ENCODE measurements at regions not wholly inside any gene's neighbourhood (a gene's known extent, or its start where the extent isn't known, plus 50 kb on each side); places are given as distances from the start of the nearest gene placed in this dataset.

DNA sequence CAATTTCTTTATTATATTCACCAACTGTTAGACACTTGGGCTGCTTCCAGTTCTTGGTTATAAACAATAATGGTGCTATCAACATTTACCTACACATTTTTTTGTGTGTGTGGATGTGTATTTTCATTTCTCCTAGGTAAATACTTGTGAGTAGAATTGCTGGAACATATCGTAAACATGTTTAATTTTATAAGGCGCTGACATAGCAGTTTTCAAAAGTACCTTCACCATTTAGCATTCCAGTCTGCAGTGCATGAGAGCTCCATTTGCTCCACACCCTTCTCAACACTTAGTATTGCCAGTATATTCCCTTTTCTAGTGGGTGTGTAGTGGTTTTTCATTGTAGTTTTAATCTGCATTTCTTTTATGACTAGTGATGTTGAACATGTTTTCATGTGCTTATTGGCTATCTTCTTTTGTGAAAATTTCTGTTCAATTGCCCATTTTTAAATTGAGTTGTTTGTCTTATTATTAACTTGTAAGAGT is 59.6 kb upstream of the FAM204A start:
- Mint-ChIP-seq H3K4me1 (ENCODE audit: low read depth) (no peaks in the 10 kb centered on the region), H3K36me3 (ENCODE audit: low read depth) (no peaks in the 10 kb centered on the region), H3K9me3 (no peaks in the 10 kb centered on the region), H3K4me3 (no peak overlapping the region), H3K27me3 (peaks cover 20% of the 10 kb centered on the region), H3K27ac (no peak overlapping the region)
- DNase-seq: no peak

GRCh38 chr10:118397391-118397790 is 55.3 kb upstream of the FAM204A start:
- Mint-ChIP-seq H3K27me3 (peaks cover 25% of the 10 kb centered on the region), H3K36me3 (ENCODE audit: low read depth) (no peaks in the 10 kb centered on the region), H3K4me3 (no peak overlapping the region), H3K4me1 (ENCODE audit: low read depth) (peaks cover 4% of the 10 kb centered on the region), H3K9me3 (no peaks in the 10 kb centered on the region), H3K27ac (no peak overlapping the region)
- DNase-seq: no peak

DNA sequence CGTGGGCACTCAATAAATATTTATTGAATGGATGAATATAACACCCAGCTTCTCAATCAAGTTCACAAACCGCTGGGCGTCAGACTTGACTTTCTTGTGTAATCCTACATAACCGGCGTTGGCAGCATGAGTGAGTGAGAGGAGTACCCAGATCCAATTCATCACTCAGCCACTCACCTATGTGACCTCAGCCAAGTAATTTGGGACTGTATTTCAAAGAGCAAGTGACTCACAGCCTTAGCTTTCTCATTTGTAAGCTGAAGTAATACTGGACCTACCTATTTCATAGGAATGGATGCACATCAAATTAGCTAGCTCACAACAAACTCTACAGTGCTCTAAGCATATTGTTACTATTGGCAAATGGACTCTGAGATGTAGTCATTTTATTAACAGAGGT is 53.8 kb upstream of the FAM204A start:
- Mint-ChIP-seq H3K4me1 (ENCODE audit: low read depth) (peaks cover 4% of the 10 kb centered on the region), H3K9me3 (no peaks in the 10 kb centered on the region), H3K36me3 (ENCODE audit: low read depth) (no peaks in the 10 kb centered on the region), H3K4me3 (no peak overlapping the region), H3K27ac (no peak overlapping the region), H3K27me3 (peaks cover 32% of the 10 kb centered on the region)
- DNase-seq: no peak

DNA sequence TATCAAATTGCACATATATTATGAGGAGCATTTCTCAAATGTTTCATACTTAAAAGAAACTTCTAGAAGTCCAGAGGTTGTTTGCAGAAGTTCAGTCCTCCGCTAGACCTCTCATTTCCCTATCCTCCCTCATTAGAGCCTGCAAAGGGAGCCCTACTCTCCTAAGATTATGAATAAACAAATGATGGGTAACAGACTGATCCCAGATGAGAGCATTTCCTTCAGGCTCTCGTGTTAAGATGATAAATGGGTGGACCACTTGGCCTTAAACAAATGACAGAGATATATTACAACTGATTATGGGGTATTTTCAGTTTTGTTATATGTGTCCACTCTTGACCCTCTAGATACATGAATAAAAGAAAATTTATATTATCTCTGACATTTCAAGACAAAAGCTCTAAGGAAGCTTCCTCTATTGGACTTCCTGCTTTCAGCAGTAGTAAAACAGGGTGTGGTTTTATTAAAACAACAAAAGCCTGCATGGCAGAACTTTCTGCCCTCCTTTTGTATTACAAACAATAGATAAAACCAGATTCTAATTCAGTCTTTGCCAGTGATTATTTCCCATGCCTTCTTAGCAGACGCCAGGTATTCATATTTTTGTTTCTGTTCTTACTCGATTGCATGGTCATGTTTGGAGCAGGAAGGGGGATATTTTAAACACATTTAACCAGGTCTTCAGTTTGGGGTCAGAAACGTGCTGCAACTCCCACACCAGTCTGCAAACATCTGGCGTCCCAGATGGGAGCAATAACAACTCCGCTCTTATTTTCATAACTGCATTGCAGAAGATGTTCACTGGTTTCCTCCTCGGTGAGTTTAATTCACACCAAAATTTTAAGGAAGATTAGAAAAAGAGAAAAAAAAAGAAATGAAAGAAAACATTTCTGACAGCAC is 52.4 kb upstream of the FAM204A start:
- DNase-seq: no peak
- Mint-ChIP-seq H3K4me1 (ENCODE audit: low read depth) (peaks cover 4% of the 10 kb centered on the region), H3K9me3 (no peaks in the 10 kb centered on the region), H3K27ac (no peak overlapping the region), H3K36me3 (ENCODE audit: low read depth) (no peaks in the 10 kb centered on the region), H3K4me3 (no peak overlapping the region), H3K27me3 (peaks cover 42% of the 10 kb centered on the region)

GRCh38 chr10:118392761-118393160 is 50.6 kb upstream of the FAM204A start:
- Mint-ChIP-seq H3K27ac (no peak overlapping the region), H3K9me3 (peaks cover 8% of the 10 kb centered on the region), H3K4me1 (ENCODE audit: low read depth) (peaks cover 4% of the 10 kb centered on the region), H3K36me3 (ENCODE audit: low read depth) (no peaks in the 10 kb centered on the region), H3K4me3 (no peak overlapping the region), H3K27me3 (peaks cover 50% of the 10 kb centered on the region)
- DNase-seq: no peak

Data from activated T-cell treated with anti-CD3 and anti-CD28 coated beads, Interleukin-2, amount 50 U/mL, for 24 hours (primary cell).